ENCODE measurements at regions not wholly inside any gene's neighbourhood (a gene's known extent, or its start where the extent isn't known, plus 50 kb on each side); places are given as distances from the start of the nearest gene placed in this dataset.

DNA sequence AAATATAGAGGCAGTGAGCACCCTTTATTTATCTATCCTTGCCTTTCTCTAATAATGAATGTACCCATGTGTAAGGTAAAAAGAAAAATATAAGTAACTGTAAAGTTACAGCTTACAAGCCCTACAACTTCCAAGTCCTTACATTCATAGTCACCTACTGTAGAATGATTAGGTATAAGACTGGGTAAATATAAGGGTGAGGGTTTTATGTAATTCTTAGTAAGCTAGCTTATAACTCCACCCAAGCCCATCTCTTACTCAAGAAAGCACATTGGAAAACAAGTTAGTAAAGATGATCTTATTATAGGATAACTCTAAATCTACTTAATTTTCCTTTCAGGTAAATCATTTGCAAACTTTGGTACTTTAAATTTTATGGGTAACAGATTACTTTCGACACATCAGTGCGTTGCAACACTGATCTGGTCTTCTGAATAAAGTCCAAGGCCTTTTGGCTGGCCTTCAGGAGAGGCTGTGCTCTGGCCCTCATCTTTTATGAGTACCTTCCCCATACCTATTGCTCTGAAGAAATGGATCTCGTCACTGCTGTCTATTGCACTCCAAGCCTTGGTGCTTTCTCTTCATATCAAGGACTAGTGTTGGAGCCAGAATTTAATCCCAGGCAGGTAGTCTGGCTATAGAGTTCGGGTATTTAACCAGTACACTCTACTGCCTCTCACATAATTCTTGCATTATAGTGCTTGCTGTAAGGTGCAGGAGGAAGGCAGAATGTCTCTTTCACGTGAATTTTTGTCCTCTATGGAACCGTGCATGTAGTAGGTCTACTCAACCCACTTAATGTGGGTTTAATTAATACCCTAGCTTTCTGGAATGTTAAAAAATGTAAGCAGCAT is 443.6 kb upstream of the AR start:
- H3K4me1 ChIP-seq (ENCODE audit: insufficient read depth, low read length): no peaks in the 10 kb centered on the region
- no peak overlapping the region for H3K9ac ChIP-seq (ENCODE audit: low read length)
- Mint-ChIP-seq H3K4me1 (ENCODE audit: low read depth, unreplicated experiment) (no peaks in the 10 kb centered on the region), H3K27me3 (ENCODE audit: low read depth, unreplicated experiment) (no peaks in the 10 kb centered on the region), H3K36me3 (ENCODE audit: low read depth, unreplicated experiment) (no peaks in the 10 kb centered on the region), H3K27ac (ENCODE audit: unreplicated experiment) (no peak overlapping the region), H3K9me3 (ENCODE audit: unreplicated experiment) (no peaks in the 10 kb centered on the region), H3K4me3 (ENCODE audit: unreplicated experiment) (no peak overlapping the region)
- H3K79me2 ChIP-seq (ENCODE audit: insufficient read depth, low read length): no peaks in the 10 kb centered on the region
- no peaks in the 10 kb centered on the region for H3K9me3 ChIP-seq (ENCODE audit: insufficient read depth, low read depth, low read length)
- no peak for TF ChIP-seq EZH2 (IDR thresholded peaks at IDR 0.05; ENCODE audit: insufficient read depth, low read length)
- TF ChIP-seq, protein P1, sequence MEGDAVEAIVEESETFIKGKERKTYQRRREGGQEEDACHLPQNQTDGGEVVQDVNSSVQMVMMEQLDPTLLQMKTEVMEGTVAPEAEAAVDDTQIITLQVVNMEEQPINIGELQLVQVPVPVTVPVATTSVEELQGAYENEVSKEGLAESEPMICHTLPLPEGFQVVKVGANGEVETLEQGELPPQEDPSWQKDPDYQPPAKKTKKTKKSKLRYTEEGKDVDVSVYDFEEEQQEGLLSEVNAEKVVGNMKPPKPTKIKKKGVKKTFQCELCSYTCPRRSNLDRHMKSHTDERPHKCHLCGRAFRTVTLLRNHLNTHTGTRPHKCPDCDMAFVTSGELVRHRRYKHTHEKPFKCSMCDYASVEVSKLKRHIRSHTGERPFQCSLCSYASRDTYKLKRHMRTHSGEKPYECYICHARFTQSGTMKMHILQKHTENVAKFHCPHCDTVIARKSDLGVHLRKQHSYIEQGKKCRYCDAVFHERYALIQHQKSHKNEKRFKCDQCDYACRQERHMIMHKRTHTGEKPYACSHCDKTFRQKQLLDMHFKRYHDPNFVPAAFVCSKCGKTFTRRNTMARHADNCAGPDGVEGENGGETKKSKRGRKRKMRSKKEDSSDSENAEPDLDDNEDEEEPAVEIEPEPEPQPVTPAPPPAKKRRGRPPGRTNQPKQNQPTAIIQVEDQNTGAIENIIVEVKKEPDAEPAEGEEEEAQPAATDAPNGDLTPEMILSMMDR (IDR thresholded peaks at IDR 0.05; ENCODE audit: insufficient read depth, low read depth, low read length): no peak
- H3K36me3 ChIP-seq (ENCODE audit: insufficient read depth, low read length): no peaks in the 10 kb centered on the region
- H3K4me3 ChIP-seq (ENCODE audit: insufficient read depth, low read depth, low read length): no peak overlapping the region
- no peak overlapping the region for H3K27ac ChIP-seq (ENCODE audit: low read depth, low read length)
- no peak overlapping the region for H3K4me2 ChIP-seq (ENCODE audit: low read length)
- H4K20me1 ChIP-seq (ENCODE audit: insufficient read depth, low read length): no peaks in the 10 kb centered on the region
- no peaks in the 10 kb centered on the region for H3K27me3 ChIP-seq (ENCODE audit: insufficient read depth, low read length)
- FAIRE-seq (no peak), DNase-seq (ENCODE audit: low read depth) (no peak)
- H2AFZ ChIP-seq (ENCODE audit: low read depth, low read length): no peak overlapping the region

DNA sequence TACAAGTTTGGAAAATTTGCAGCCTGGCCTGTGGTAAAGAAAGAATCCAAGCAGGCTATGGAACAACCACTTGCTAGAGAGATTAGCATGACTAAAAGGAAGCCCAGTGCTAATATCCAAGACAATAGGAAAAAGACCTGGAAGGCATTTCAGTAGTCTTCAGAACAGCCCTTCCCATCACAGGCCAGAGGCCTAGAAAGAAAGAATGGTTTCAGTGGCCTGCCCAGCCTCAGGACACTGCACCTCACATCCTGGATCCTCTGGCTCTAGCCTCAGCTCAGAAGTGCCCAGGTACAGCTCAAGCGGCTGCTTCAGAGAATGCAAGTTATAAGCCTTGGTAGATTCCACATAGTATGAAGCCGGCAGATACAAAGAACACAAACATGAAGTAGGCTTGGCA is 449.8 kb upstream of the AR start:
- H3K4me2 ChIP-seq (ENCODE audit: low read length): no peak overlapping the region
- H3K4me3 ChIP-seq (ENCODE audit: insufficient read depth, low read depth, low read length): no peak overlapping the region
- no peak for DNase-seq (ENCODE audit: low read depth)
- TF ChIP-seq EZH2 (IDR thresholded peaks at IDR 0.05; ENCODE audit: insufficient read depth, low read length): no peak
- TF ChIP-seq, protein P1 (IDR thresholded peaks at IDR 0.05; ENCODE audit: insufficient read depth, low read depth, low read length): no peak
- Mint-ChIP-seq H3K4me3 (ENCODE audit: unreplicated experiment) (no peak overlapping the region), H3K27ac (ENCODE audit: unreplicated experiment) (no peak overlapping the region), H3K27me3 (ENCODE audit: low read depth, unreplicated experiment) (no peaks in the 10 kb centered on the region), H3K36me3 (ENCODE audit: low read depth, unreplicated experiment) (no peaks in the 10 kb centered on the region), H3K9me3 (ENCODE audit: unreplicated experiment) (no peaks in the 10 kb centered on the region), H3K4me1 (ENCODE audit: low read depth, unreplicated experiment) (no peaks in the 10 kb centered on the region)
- H2AFZ ChIP-seq (ENCODE audit: low read depth, low read length): no peak overlapping the region
- no peak overlapping the region for H3K27ac ChIP-seq (ENCODE audit: low read depth, low read length)
- no peaks in the 10 kb centered on the region for H3K36me3 ChIP-seq (ENCODE audit: insufficient read depth, low read length)
- peak; percentile 83 for FAIRE-seq
- no peaks in the 10 kb centered on the region for H3K9me3 ChIP-seq (ENCODE audit: insufficient read depth, low read depth, low read length)
- no peaks in the 10 kb centered on the region for H4K20me1 ChIP-seq (ENCODE audit: insufficient read depth, low read length)
- no peak overlapping the region for H3K9ac ChIP-seq (ENCODE audit: low read length)
- H3K79me2 ChIP-seq (ENCODE audit: insufficient read depth, low read length): no peaks in the 10 kb centered on the region
- H3K27me3 ChIP-seq (ENCODE audit: insufficient read depth, low read length): no peaks in the 10 kb centered on the region
- no peaks in the 10 kb centered on the region for H3K4me1 ChIP-seq (ENCODE audit: insufficient read depth, low read length)

DNA sequence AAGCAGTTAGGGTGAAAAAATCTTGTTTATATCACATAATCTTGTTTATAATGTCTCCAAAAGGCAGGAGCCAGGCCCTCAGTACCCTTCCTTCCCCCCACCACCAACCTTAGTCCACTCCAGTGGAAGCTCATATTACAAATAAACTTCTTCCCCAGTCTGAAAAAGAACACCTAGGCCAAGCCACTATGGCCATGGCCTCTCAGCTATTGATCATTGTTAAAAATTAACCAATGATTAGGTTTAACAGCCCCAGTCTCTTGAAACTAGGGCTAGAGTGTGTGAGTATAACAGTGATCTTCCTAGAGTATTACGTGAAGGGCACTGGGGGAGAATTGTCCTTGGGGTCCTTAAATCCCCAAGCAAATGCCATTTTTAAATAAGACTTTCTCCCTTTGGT is 411.9 kb upstream of the EDA2R start:
- no peaks in the 10 kb centered on the region for H3K36me3 ChIP-seq (ENCODE audit: insufficient read depth, low read length)
- Mint-ChIP-seq H3K27me3 (ENCODE audit: low read depth, unreplicated experiment) (no peaks in the 10 kb centered on the region), H3K4me3 (ENCODE audit: unreplicated experiment) (no peak overlapping the region), H3K4me1 (ENCODE audit: low read depth, unreplicated experiment) (no peaks in the 10 kb centered on the region), H3K27ac (ENCODE audit: unreplicated experiment) (no peak overlapping the region), H3K36me3 (ENCODE audit: low read depth, unreplicated experiment) (no peaks in the 10 kb centered on the region), H3K9me3 (ENCODE audit: unreplicated experiment) (no peaks in the 10 kb centered on the region)
- H3K27ac ChIP-seq (ENCODE audit: low read depth, low read length): no peak overlapping the region
- no peaks in the 10 kb centered on the region for H3K4me1 ChIP-seq (ENCODE audit: insufficient read depth, low read length)
- no peak overlapping the region for H3K4me3 ChIP-seq (ENCODE audit: insufficient read depth, low read depth, low read length)
- no peak overlapping the region for H2AFZ ChIP-seq (ENCODE audit: low read depth, low read length)
- DNase-seq (ENCODE audit: low read depth) (no peak), FAIRE-seq (no peak)
- no peaks in the 10 kb centered on the region for H3K9me3 ChIP-seq (ENCODE audit: insufficient read depth, low read depth, low read length)
- no peaks in the 10 kb centered on the region for H3K79me2 ChIP-seq (ENCODE audit: insufficient read depth, low read length)
- no peaks in the 10 kb centered on the region for H3K27me3 ChIP-seq (ENCODE audit: insufficient read depth, low read length)
- TF ChIP-seq, protein P1 (IDR thresholded peaks at IDR 0.05; ENCODE audit: insufficient read depth, low read depth, low read length): no peak
- no peak for TF ChIP-seq EZH2 (IDR thresholded peaks at IDR 0.05; ENCODE audit: insufficient read depth, low read length)
- H4K20me1 ChIP-seq (ENCODE audit: insufficient read depth, low read length): no peaks in the 10 kb centered on the region
- H3K4me2 ChIP-seq (ENCODE audit: low read length): no peak overlapping the region
- H3K9ac ChIP-seq (ENCODE audit: low read length): no peak overlapping the region

All from astrocyte (in vitro differentiated cells and primary cell).